ENCODE measurements at regions not wholly inside any gene's neighbourhood (a gene's known extent, or its start where the extent isn't known, plus 50 kb on each side); places are given as distances from the start of the nearest gene placed in this dataset.
"Not testable (repeated sequence)": the region's sequence is repeated elsewhere in the genome, so short reads cannot be mapped to it uniquely, and the experiment has no call there.

DNA sequence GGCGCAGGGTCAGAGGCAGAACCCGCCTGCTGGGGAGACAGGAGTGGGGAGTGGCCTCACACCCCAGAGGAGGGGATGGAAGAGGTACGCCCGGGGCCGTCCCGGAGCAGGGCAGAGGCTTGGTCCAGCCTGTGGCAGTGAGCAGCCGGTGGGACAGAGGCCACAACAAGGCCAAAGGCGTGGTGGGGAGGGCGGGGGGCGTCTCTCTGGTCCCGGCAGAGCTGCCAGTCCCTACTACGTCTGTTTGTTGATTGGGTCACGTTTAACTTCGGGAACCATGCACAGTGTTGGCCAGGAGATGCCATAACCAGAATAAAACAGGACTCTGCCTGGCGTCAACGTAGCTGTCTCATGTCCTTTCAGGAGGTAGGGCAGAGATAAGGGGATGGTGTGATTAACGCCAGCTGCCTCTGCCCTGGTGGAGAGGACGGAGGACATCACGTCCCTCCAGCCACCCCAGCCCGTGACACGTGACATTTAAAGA lies 192.8 kb downstream of the BANP start:
- H3K27ac ChIP-seq: no peak overlapping the region
- TF ChIP-seq, protein P1, sequence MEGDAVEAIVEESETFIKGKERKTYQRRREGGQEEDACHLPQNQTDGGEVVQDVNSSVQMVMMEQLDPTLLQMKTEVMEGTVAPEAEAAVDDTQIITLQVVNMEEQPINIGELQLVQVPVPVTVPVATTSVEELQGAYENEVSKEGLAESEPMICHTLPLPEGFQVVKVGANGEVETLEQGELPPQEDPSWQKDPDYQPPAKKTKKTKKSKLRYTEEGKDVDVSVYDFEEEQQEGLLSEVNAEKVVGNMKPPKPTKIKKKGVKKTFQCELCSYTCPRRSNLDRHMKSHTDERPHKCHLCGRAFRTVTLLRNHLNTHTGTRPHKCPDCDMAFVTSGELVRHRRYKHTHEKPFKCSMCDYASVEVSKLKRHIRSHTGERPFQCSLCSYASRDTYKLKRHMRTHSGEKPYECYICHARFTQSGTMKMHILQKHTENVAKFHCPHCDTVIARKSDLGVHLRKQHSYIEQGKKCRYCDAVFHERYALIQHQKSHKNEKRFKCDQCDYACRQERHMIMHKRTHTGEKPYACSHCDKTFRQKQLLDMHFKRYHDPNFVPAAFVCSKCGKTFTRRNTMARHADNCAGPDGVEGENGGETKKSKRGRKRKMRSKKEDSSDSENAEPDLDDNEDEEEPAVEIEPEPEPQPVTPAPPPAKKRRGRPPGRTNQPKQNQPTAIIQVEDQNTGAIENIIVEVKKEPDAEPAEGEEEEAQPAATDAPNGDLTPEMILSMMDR (conservative IDR thresholded peaks at IDR 0.05; ENCODE audit: low read depth): no peak
- CTCF ChIA-PET: no interaction called here
- POLR2A ChIA-PET (ENCODE audit: low non-redundant PET): no interaction called here
- DNase-seq (ENCODE audit: low spot score): no peak

DNA sequence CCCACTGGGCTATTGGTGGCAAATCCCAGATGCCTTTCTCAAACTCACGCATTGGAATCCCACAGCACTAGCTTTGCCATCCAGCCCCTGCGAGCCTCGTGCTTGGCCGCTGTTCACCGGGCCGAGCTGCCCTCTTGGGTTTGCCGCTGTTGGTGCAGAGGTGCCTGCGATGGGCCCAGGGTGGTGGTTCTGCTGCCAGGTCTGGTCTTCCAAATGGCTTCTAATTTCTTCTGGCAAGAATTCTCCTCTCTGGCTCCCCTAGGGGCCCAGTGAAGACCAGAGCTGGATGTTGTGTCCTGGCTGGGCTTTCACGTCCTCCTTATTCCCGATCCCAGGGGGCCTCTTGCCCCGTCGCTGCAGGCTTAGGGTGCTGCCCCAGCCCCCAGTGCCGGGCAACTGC lies 194.1 kb downstream of the BANP start:
- CTCF ChIA-PET; H3K27ac ChIP-seq; DNase-seq (ENCODE audit: low spot score); POLR2A ChIA-PET (ENCODE audit: low non-redundant PET): not testable (repeated sequence)

DNA sequence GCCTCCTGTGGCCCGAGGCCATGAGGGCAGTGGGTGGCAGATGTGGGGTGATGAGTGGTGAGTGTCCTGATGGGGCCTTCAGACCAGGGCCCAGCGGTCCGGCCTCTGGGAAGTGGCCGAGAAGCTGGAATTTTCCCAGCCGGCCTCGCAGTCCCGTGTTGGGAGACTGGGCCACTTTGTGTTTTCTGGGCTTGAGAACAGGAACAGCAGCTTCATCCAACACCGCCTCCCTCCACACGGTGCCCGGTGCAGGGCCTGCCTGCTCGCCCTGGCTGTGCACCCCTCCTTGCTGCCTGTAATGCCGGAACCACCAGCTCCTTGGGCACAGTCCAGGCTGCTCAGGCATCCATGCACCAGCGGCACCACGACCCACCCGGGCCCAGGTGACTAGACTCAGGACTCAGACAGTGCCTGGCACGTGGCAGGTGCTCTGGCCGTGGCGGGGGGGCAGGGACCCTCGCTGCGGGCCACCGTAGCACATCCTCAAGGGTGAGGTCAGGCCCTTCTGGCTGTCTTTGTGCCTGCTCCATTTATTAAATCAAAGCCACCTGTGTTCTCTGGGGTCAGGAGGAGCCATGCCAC lies 194.7 kb downstream of the BANP start:
- DNase-seq (ENCODE audit: low spot score); CTCF ChIA-PET; POLR2A ChIA-PET (ENCODE audit: low non-redundant PET); H3K27ac ChIP-seq: not testable (repeated sequence)

DNA sequence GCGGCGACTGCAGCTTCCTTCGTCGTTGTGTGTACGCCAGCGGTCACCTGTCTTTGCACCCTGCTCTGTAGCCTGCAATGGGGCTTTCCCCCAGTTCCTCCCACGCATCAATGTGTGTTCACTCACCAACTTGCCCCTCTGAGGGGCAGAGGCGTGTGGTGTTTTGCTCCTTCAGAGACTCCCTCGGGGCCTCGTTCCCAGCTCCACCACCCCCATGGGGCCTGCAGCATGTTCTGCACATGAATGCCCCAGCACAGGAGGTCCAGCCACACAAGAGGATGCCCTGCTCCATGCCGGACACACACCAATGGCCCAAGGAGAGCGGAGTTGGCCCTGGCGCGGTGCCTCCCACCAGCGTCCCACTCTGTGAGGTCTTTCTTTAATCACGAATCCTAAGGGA lies 196.8 kb downstream of the BANP start:
- H3K27ac ChIP-seq; POLR2A ChIA-PET (ENCODE audit: low non-redundant PET); CTCF ChIA-PET; DNase-seq (ENCODE audit: low spot score): not testable (repeated sequence)

DNA sequence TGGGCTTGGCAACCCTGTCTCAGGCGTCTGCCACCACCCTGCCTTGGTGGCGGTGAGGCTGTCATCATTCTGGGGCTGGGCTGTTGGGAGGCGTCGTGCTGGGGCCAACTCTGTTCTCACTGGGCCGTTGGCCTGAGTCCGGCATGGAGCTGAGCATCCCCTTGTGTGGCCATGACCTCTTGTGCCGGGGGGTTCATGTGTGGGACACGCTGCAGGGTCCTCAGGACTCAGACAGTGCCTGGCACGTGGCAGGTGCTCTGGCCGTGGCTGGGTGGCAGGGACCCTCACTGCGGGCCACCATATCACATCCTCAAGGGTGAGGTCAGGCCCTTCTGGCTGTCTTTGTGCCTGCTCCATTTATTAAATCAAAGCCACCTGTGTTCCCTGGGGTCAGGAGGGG lies 197.4 kb downstream of the BANP start:
- H3K27ac ChIP-seq; CTCF ChIA-PET; POLR2A ChIA-PET (ENCODE audit: low non-redundant PET); DNase-seq (ENCODE audit: low spot score): not testable (repeated sequence)

DNA sequence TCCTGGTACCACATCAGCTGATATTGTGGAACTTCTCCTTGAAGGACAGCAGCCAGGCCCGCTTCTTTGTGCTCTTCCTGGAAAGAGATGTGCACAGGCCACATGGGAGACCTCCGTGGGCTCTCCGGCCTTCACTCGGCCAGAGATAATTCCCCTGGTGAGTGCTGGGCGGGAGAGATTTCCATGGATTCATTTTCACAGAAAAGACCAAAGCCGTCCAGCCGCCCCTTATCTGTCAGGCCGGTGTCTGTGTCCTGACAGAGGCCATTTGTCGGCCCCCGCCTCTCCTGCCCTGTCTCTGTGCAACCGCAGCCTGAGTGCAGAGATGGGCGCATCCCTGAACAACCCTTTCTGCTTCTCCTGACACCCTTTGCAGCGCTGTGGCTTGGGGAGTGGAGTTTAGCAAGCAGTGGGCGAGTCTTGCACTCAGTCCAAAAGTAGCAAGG lies 197.9 kb downstream of the BANP start:
- POLR2A ChIA-PET (ENCODE audit: low non-redundant PET); DNase-seq (ENCODE audit: low spot score); H3K27ac ChIP-seq; CTCF ChIA-PET: not testable (repeated sequence)

DNA sequence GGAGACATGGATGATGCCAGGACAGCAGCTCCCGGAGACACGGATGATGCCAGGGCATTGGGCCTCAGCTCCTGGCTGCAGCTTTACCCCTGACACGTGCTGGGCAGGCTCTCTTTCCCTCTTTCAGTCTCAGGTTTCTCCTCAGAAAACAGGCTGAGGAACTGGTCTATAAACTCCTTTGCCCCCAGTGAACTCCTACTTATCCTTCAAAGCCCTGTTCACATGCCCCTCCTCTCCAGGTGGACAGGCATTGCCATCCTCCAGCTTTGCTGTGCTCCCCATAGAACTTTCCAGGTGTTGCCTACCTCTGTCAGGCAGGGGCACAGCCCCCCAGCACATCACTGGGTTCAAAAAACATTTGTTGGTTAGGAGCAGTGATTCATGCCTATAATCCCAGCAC lies 198.4 kb downstream of the BANP start:
- CTCF ChIA-PET; POLR2A ChIA-PET (ENCODE audit: low non-redundant PET); H3K27ac ChIP-seq; DNase-seq (ENCODE audit: low spot score): not testable (repeated sequence)

DNA sequence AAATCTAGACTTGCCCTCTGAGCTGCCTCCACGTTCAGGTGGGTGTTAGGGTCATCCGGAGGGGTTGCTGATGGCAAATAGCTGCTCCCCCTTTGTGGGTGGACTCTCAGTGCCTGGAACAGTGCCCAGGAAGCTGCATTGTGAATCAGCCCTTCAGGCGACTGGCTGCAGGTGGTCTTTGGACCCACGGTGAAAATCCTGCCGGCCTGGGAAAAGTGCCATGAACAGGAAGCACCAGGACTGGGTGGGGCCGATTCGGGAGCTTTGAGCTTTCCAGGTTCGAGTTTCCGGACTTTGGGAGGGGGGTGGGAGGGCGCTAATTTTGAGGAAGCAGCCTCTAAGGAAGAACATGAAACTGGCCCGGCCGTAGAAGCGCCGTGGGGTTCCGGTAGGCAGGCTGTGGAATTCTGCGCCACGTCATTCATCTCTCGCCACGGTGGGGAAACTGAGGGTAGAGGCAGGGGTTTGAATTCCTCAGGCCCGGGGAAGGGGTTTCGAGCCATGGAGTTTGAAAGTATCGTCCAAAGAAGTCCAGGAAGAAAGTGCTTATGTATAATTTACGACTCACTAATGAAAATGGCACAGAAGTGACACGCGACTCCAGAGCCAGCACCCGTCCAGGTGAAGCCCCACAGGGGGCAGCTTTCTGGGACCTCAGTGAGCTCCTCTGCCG lies 199.4 kb downstream of the BANP start:
- H3K27ac ChIP-seq; POLR2A ChIA-PET (ENCODE audit: low non-redundant PET); CTCF ChIA-PET; DNase-seq (ENCODE audit: low spot score): not testable (repeated sequence)

DNA sequence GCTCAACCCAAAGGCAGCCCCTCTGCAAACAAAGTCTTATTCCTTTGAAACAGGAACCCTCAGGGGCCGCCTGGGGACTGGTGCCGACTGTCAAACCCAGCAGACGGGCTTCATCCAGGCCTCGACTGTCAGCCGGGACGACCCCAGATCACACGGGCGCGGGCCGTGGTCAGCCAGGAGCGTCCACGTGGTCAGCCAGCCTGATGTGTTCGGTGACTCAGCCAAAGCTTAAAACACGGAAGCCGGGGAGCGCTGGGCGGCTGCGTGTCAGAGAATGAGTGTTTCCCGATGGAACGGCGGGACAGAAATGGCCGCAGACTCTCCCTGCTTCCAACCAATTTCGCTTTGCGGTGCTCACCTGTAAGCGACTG lies 199.9 kb downstream of the BANP start:
- H3K27ac ChIP-seq; CTCF ChIA-PET; DNase-seq (ENCODE audit: low spot score); POLR2A ChIA-PET (ENCODE audit: low non-redundant PET): not testable (repeated sequence)

DNA sequence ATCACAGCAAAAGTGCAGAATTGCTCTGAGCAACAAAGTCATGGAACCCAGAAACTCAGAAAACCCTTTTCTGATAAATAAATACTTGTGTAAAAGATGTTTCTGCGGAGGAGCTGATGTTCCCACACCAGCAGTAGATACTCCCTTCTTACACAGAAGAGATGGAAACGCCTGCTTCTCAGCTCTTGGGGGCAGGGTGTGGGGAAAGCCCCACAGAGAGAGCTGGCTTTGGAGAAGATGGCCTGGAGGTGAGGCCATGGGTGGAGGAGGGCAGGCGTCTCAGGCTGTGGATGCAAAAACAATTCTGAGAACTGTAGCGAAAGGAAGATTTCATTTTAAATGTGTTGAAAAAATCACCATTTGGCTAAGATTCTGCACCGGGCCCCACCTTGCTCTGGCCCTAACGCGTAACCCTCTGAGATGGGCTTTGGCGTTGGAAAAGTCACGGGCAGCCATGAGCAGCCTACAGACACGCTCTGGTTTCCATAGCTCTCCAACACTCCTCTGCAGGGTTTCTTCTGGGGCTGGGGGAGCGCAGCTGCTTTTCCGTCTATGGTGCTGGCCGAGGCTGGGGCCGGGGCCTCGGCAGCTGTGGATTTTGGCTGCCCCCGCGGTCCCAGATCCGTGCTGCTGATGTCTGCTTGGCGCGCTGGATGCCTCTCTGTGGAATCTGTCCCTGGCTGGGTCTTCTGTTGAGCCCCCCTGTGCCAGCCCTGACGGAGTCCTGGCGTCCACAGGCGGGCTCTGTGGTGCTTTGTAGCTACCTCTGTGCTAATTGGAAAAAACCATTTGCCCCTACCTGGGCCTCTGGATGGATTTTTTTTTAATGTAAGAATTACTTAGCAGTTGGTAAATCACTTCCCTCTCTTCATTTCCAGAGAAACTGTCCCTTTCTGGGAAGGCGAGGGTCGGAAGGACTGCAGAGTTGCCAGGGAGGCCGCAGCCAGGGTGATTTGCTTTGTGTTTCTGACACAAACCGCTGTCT lies 200.9 kb downstream of the BANP start:
- POLR2A ChIA-PET (ENCODE audit: low non-redundant PET); DNase-seq (ENCODE audit: low spot score); H3K27ac ChIP-seq; CTCF ChIA-PET: not testable (repeated sequence)

DNA sequence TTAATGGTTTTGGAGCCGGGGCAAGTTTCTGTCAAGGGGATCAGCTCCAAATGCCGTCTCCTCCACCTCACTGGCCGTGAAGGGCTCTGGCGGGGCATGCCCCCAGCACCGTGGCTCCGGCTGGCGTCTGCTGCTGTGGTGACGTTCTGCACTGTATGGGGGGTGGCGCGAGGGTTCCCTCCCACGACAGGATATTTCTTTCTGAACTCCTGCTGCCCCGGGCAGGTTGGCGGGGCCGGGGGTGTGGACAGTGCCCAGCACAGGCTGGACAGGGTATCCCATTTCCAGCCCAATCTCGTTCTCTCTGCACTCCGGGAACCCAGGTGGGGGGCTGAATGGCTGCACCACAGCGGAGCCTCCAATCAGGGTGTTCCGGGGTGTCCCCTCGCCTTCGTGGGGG lies 201.6 kb downstream of the BANP start:
- POLR2A ChIA-PET (ENCODE audit: low non-redundant PET); DNase-seq (ENCODE audit: low spot score); H3K27ac ChIP-seq; CTCF ChIA-PET: not testable (repeated sequence)

DNA sequence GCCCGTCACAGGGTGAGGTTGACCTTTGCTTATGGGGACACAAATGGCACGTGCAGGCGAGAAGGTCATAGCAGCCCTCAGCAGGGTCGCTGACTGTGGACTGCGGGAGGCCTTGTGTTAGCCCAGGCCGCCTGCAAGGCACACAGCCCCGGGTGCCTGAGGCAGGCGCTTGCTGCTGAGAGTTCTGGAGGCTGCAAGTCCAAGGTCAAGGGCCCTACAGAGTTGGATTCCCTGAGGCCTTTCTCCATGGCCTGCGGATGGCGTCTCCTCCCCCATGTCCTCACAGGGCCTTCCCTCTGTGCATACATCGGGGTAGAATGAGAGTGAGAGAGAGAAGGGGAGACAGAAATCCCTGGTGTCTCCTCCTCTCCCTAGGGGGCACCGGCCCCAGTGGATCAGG lies 202.3 kb downstream of the BANP start:
- DNase-seq (ENCODE audit: low spot score); POLR2A ChIA-PET (ENCODE audit: low non-redundant PET); CTCF ChIA-PET; H3K27ac ChIP-seq: not testable (repeated sequence)

DNA sequence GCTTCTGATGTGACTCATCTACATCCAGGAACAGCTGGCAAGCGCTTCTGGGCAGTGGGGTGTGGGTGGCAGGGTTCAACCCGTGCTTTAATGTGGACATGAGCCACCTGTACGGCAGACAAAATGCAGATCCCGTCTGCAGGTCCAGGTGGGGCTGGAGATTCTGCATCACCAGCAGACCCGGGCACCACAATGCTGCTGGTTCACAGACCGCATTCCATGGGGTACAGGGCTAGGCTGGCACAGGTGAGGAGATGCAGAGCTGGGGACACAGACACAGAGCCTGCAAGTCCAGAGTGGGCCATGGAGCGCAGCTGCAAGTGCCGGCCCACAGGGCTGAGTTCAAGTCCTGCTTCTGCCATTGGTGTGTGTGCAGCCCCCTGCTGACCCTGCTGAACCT lies 203.7 kb downstream of the BANP start:
- POLR2A ChIA-PET (ENCODE audit: low non-redundant PET); DNase-seq (ENCODE audit: low spot score); CTCF ChIA-PET; H3K27ac ChIP-seq: not testable (repeated sequence)

DNA sequence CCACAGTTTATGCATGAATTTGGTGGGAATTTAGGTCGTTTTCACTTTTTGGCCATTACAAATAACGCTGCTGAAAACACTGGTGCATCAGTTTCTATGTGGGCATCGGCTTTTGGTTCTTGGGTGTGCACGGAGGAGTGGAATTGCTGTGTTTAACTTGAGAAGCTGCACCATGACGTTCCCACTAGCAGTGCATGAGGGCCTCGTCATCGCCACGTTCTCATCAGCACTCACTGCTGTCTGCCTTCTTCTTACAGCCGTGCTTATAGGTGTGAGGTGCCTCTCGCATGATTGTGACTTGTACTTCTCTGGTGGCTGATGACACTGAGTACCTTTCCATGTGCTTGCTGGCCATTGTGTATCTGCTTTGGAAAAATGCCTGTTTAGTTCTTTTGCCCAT lies 204.4 kb downstream of the BANP start:
- CTCF ChIA-PET; POLR2A ChIA-PET (ENCODE audit: low non-redundant PET); H3K27ac ChIP-seq; DNase-seq (ENCODE audit: low spot score): not testable (repeated sequence)

DNA sequence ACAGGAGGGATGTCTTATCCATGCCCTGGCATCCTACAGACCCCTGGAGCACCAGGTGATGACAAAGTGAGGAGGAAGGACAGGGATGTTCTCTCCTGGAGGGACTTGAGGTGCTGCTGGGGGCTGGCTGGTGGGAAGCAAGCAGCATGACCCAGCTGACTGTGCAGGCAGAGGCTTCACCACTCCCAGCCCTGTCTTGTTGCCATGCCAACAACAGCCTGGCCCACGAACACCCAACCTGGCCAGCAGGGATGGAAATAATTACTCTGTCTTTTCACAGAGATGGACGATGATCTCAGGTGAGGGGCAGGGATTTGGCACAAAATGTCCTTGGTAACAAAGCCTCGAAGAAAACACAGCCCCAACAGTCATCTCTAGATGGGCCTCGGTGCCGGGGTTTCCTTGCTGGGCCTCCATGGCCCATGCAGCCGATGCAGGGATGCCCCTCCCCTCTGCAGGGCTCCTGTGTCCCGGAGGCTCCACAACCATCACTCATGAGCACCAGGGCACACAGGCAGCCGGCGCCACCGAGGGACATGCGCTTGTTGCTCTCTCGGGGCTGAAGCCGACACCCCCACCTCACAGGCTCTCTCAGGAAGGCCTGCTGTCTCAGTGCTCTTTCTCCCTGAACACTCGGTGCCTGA lies 205.5 kb downstream of the BANP start:
- POLR2A ChIA-PET (ENCODE audit: low non-redundant PET); CTCF ChIA-PET; DNase-seq (ENCODE audit: low spot score); H3K27ac ChIP-seq: not testable (repeated sequence)

DNA sequence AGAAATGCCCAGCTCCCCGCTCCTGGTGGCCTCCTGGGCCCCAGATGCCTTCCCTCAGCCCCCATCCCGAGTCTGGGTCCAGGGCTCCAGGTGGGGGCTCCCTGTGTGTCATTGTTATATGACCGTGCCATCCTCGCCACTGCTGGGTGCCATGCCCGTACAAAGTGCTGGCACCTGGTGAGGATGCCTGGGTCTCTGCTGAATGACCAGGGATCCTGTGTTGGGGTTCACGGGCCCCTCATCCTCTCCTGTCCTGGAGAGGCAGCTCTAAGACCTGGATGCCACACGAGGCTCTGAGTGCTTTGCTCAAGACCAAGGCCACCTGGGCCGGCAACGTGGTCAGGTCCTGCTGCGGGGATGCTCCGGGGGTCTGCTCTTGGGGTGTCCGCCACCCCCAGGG lies 206.5 kb downstream of the BANP start:
- CTCF ChIA-PET; POLR2A ChIA-PET (ENCODE audit: low non-redundant PET); DNase-seq (ENCODE audit: low spot score); H3K27ac ChIP-seq: not testable (repeated sequence)

All from RWPE1 (cell line).